ENCODE measurements at regions not wholly inside any gene's neighbourhood (a gene's known extent, or its start where the extent isn't known, plus 50 kb on each side); places are given as distances from the start of the nearest gene placed in this dataset.

DNA sequence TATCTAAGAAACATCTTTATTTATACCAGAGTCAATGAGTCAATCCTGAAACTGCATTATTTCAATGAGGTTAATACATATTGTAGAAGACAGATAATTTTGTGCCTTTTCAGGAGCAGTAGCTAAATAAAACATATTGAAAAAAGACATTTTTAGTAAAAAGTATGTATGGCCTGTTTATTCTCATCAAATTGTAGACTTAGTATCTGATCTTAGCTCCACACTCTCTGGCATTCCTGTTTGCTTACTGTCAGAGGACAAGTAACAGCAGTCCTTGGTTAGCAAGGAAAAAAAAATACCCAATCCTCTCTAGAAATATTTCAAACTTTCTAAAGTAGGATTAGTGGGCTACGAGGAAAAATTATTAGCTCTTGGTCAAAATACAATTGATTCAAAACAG, 50.5 kb upstream of the GUCY1A1 start:
- POLR2A ChIA-PET (ENCODE audit: low non-redundant PET): no interaction called here
- TF ChIP-seq, protein P1, sequence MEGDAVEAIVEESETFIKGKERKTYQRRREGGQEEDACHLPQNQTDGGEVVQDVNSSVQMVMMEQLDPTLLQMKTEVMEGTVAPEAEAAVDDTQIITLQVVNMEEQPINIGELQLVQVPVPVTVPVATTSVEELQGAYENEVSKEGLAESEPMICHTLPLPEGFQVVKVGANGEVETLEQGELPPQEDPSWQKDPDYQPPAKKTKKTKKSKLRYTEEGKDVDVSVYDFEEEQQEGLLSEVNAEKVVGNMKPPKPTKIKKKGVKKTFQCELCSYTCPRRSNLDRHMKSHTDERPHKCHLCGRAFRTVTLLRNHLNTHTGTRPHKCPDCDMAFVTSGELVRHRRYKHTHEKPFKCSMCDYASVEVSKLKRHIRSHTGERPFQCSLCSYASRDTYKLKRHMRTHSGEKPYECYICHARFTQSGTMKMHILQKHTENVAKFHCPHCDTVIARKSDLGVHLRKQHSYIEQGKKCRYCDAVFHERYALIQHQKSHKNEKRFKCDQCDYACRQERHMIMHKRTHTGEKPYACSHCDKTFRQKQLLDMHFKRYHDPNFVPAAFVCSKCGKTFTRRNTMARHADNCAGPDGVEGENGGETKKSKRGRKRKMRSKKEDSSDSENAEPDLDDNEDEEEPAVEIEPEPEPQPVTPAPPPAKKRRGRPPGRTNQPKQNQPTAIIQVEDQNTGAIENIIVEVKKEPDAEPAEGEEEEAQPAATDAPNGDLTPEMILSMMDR (conservative IDR thresholded peaks at IDR 0.05; ENCODE audit: low read depth, low read length): no peak
- TF ChIP-seq EZH2 (IDR thresholded peaks at IDR 0.05; ENCODE audit: borderline replicate concordance, low read depth, low read length, poor library complexity, severe bottlenecking): no peak

DNA sequence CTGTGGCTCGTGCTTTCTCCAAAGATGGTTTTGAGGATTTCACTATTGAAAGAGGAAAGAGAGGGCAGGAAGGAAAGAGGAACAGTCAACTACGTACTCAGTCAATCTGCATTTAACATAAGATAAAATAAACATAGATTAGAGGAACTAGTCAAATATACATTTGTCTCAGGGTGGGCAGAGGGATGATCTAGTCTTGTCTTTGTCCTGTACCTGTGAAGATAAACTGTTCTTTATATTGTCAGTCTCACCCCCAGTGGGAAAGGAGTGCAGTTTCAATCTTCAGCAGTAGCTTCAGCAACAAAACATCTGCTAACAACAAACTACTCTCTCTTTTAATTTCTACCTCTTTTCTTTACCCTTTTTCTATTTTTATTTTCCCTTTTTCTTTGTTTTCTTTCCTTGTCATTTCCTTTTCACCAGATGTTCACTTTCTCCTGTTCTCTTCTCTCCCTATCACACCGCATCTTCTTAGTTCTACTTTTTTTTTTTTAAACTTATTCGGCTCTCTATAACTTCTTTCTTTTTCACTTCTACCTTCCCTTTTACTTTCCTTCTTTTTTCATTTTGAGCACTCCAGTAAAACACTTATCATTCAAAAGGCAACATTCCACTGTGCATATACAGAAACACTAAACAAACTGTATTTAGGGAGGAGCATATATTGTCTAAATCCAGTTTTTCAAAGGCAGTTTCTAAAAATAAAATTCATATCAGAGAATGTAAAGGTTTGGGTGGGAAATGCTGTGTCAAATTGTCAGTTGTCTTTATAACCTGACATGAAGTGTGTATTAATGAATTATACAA, 51.4 kb upstream of the GUCY1A1 start:
- no peak for DNase-seq (ENCODE audit: low spot score)
- Histone ChIP-seq H3K27ac (ENCODE audit: low read depth, low read length, poor library complexity, severe bottlenecking) (no peak overlapping the region), H3K36me3 (ENCODE audit: insufficient read depth, low read length, poor library complexity, severe bottlenecking) (no peaks in the 10 kb centered on the region), H3K4me1 (ENCODE audit: insufficient read depth, low read length, poor library complexity, severe bottlenecking) (no peaks in the 10 kb centered on the region), H3K4me3 (ENCODE audit: low read depth, low read length, poor library complexity, severe bottlenecking) (no peak overlapping the region), H3K27me3 (replicated peaks; ENCODE audit: insufficient read depth, low read depth, low read length, poor library complexity) (no peaks in the 10 kb centered on the region), H3K9me3 (ENCODE audit: low read depth, low read length, poor library complexity, severe bottlenecking) (no peaks in the 10 kb centered on the region)
- POLR2A ChIA-PET (ENCODE audit: low non-redundant PET): no interaction called here
- TF ChIP-seq EZH2 (IDR thresholded peaks at IDR 0.05; ENCODE audit: borderline replicate concordance, low read depth, low read length, poor library complexity, severe bottlenecking): no peak
- TF ChIP-seq, protein P1 (conservative IDR thresholded peaks at IDR 0.05; ENCODE audit: low read depth, low read length): no peak
- intact Hi-C loops (cut with micrococcal nuclease; ENCODE audit: unreplicated experiment): no loop called here
- BruUV-seq (replicated peaks): no TSS peak
- CTCF ChIA-PET: no interaction called here

More for the DNA sequence above, 50.5 kb upstream of the GUCY1A1 start:
- Histone ChIP-seq H3K36me3 (ENCODE audit: insufficient read depth, low read length, poor library complexity, severe bottlenecking) (no peaks in the 10 kb centered on the region), H3K27me3 (replicated peaks; ENCODE audit: insufficient read depth, low read depth, low read length, poor library complexity) (no peaks in the 10 kb centered on the region), H3K4me3 (ENCODE audit: low read depth, low read length, poor library complexity, severe bottlenecking) (no peak overlapping the region), H3K4me1 (ENCODE audit: insufficient read depth, low read length, poor library complexity, severe bottlenecking) (no peaks in the 10 kb centered on the region), H3K27ac (ENCODE audit: low read depth, low read length, poor library complexity, severe bottlenecking) (no peak overlapping the region), H3K9me3 (ENCODE audit: low read depth, low read length, poor library complexity, severe bottlenecking) (no peaks in the 10 kb centered on the region)
- no TSS peak for BruUV-seq (replicated peaks)
- no peak for DNase-seq (ENCODE audit: low spot score)
- intact Hi-C loops (cut with micrococcal nuclease; ENCODE audit: unreplicated experiment): no loop called here
- CTCF ChIA-PET: no interaction called here

DNA sequence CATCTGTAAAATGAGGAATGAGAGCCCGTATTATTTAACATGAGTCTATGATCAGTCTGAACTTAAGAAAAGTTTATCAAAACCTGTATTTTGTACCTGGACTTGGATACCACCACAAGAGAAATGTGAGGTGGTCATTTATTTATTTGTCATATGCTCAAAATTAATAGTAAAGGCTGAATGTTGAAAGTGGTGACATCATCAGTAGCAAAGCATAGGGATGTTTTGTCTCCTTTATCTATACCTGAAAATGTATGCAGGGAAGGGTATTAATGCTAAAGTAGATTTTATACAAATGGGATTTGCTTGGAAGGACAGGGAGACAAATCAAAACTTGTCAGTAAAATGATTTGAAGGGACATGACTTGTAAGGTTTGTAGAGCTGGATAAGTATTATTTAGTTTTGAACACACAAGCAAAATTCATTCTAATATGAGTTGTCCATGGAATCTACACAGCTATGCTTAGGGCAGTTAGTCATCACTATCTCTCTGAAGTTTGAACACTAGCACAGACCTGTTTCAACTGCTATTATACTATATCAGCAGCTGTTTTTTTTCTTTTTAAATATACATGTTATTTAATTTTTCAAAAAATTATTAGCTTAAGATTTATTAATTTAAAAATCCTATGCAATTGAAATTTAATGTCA, 52.4 kb upstream of the GUCY1A1 start:
- Histone ChIP-seq H3K27me3 (replicated peaks; ENCODE audit: insufficient read depth, low read depth, low read length, poor library complexity) (no peaks in the 10 kb centered on the region), H3K4me3 (ENCODE audit: low read depth, low read length, poor library complexity, severe bottlenecking) (no peak overlapping the region), H3K4me1 (ENCODE audit: insufficient read depth, low read length, poor library complexity, severe bottlenecking) (no peaks in the 10 kb centered on the region), H3K9me3 (ENCODE audit: low read depth, low read length, poor library complexity, severe bottlenecking) (no peaks in the 10 kb centered on the region), H3K27ac (ENCODE audit: low read depth, low read length, poor library complexity, severe bottlenecking) (no peak overlapping the region), H3K36me3 (ENCODE audit: insufficient read depth, low read length, poor library complexity, severe bottlenecking) (no peaks in the 10 kb centered on the region)
- no TSS peak for BruUV-seq (replicated peaks)
- no peak for DNase-seq (ENCODE audit: low spot score)
- POLR2A ChIA-PET (ENCODE audit: low non-redundant PET): no interaction called here
- no peak for TF ChIP-seq EZH2 (IDR thresholded peaks at IDR 0.05; ENCODE audit: borderline replicate concordance, low read depth, low read length, poor library complexity, severe bottlenecking)
- TF ChIP-seq, protein P1 (conservative IDR thresholded peaks at IDR 0.05; ENCODE audit: low read depth, low read length): no peak
- CTCF ChIA-PET: no interaction called here
- intact Hi-C loops (cut with micrococcal nuclease; ENCODE audit: unreplicated experiment): no loop called here
